MCF 10A (cell line): ENCODE measurements at regions not wholly inside any gene's neighbourhood (a gene's known extent, or its start where the extent isn't known, plus 50 kb on each side); places are given as distances from the start of the nearest gene placed in this dataset.

Source experiments
- BruUV-seq: library from RNA; stranded (reverse); fragments of 400-500 nt; replicated peaks from 2 replicates; lab custom pipeline; 2021; lab: Mats Ljungman, UMichigan
- CTCF ChIA-PET: fragments of 300-600 bp; sonication (Branson Sonifier 250); formaldehyde crosslinking; extraction: SDS; loops from one replicate; lab custom pipeline; 2021; ENCODE audit warnings: antibody characterized with exemption, inconsistent platforms; lab: Yijun Ruan, JAX
- POLR2A ChIA-PET: fragments of 300-600, 350-650 bp; sonication (Branson Sonifier 250); formaldehyde crosslinking; extraction: SDS; loops from one replicate; lab custom pipeline; 2020; ENCODE audit warnings: antibody characterized with exemption, inconsistent platforms; lab: Yijun Ruan, JAX
- DNase-seq: peaks from one replicate; pipeline ENCODE4 v3.0.0-alpha.2; 2018; ENCODE audit not compliant: unreplicated experiment
- H3K27ac Mint-ChIP-seq: one replicate; pipeline ENCODE4 v1.8.0; 2022; ENCODE audit warnings: mild to moderate bottlenecking, low read depth, mixed read lengths; ENCODE audit not compliant: unreplicated experiment
- H3K27me3 Mint-ChIP-seq: one replicate; pipeline ENCODE4 v1.8.0; 2022; ENCODE audit warnings: mixed read lengths; ENCODE audit not compliant: insufficient read depth, unreplicated experiment
- H3K36me3 Mint-ChIP-seq: one replicate; pipeline ENCODE4 v1.8.0; 2022; ENCODE audit warnings: mild to moderate bottlenecking, moderate library complexity, mixed read lengths; ENCODE audit not compliant: insufficient read depth, unreplicated experiment
- H3K4me1 Mint-ChIP-seq: one replicate; pipeline ENCODE4 v1.8.0; 2022; ENCODE audit warnings: mixed read lengths; ENCODE audit not compliant: insufficient read depth, unreplicated experiment
- H3K4me3 Mint-ChIP-seq: one replicate; pipeline ENCODE4 v1.8.0; 2022; ENCODE audit warnings: mild to moderate bottlenecking, moderate library complexity, mixed read lengths; ENCODE audit not compliant: unreplicated experiment
- H3K9me3 Mint-ChIP-seq: one replicate; pipeline ENCODE4 v1.8.0; 2022; ENCODE audit warnings: mixed read lengths; ENCODE audit not compliant: unreplicated experiment
- intact Hi-C: fragments of 100-400 bp; cut with micrococcal nuclease; formaldehyde crosslinking; loops from 2 replicates; pipeline ENCODE4 v1.14.1; 2022
- TF ChIP-seq, protein P1 (sequence below): fragments of 200-600 bp; IDR thresholded peaks from one replicate; pipeline ENCODE4 v1.8.0; 2022; ENCODE audit warnings: antibody characterized with exemption, mild to moderate bottlenecking; ENCODE audit not compliant: unreplicated experiment

DNA sequence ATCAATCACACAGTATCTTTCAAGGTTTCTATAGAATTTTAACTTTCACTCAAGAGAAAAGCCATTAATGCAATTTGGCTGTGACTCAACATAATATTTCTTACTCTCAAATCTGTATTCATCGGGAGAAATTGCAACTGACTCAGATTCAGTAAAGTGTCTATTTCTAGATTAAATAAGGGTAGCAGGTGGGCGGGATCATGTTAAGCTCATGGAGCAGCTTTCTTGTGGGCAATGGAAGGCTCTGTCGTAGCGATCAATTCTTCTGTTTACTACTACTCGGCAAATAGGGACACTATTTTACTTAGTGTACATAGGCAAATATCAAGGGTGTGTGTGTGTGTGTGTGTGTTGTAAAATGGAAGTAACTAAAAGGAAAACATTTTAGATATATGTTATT lies 423.6 kb upstream of the NEGR1 start:
- ChIA-PET POLR2A (no interaction called here), CTCF (interaction anchor here (0.8 kb wide), 1 partner anchor 361 kb away, joined by 3 read pairs; no protein-coding TSS in a partner anchor)
- DNase-seq, result no peak
- Mint-ChIP-seq H3K36me3 (no peaks in the 10 kb centered on the region), H3K9me3 (peaks cover 7% of the 10 kb centered on the region), H3K27ac (no peak overlapping the region), H3K4me1 (no peaks in the 10 kb centered on the region), H3K27me3 (no peaks in the 10 kb centered on the region), H3K4me3 (no peak overlapping the region)
- TF ChIP-seq, protein P1, sequence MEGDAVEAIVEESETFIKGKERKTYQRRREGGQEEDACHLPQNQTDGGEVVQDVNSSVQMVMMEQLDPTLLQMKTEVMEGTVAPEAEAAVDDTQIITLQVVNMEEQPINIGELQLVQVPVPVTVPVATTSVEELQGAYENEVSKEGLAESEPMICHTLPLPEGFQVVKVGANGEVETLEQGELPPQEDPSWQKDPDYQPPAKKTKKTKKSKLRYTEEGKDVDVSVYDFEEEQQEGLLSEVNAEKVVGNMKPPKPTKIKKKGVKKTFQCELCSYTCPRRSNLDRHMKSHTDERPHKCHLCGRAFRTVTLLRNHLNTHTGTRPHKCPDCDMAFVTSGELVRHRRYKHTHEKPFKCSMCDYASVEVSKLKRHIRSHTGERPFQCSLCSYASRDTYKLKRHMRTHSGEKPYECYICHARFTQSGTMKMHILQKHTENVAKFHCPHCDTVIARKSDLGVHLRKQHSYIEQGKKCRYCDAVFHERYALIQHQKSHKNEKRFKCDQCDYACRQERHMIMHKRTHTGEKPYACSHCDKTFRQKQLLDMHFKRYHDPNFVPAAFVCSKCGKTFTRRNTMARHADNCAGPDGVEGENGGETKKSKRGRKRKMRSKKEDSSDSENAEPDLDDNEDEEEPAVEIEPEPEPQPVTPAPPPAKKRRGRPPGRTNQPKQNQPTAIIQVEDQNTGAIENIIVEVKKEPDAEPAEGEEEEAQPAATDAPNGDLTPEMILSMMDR, result no peak
- no TSS peak for BruUV-seq
- intact Hi-C loops, result no loop called here

DNA sequence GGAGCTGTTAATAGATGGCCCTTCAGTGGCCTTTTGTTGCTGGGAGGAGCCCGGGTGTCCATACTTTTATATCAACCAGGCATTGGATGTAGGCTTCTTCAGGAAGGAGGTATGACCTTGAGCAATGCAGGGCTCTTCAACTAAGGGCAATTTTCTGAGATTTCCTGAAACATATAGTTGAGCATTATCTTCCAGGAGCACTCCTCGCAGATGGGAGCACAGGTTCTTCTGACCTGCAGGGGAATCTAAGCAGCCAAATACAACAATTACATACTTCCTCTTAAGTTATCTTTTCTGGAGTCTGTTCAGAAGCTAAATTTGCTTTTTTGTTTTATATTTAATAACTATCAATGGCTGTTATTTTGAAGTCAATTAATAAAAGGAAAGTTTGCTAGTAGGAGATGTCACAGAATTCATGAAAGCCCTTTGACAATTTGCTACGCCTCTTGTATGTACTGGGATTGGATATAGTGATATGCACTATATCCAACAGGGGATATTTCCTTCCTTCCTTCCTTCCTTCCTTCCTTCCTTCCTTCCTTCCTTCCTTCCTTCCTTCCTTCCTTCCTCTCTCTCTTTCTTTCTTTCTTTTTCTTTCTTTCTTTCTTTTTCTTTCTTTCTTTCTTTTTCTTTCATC lies 422.6 kb upstream of the NEGR1 start:
- Mint-ChIP-seq H3K27me3 (no peaks in the 10 kb centered on the region), H3K27ac (no peak overlapping the region), H3K4me3 (no peak overlapping the region), H3K4me1 (no peaks in the 10 kb centered on the region), H3K36me3 (no peaks in the 10 kb centered on the region), H3K9me3 (peaks cover 7% of the 10 kb centered on the region)
- BruUV-seq, result no TSS peak
- intact Hi-C loops, result no loop called here
- CTCF ChIA-PET, result interaction anchor here (0.8 kb wide), 1 partner anchor 362 kb away, joined by 3 read pairs; no protein-coding TSS in a partner anchor
- POLR2A ChIA-PET, result no interaction called here
- TF ChIP-seq, protein P1, result no peak
- no peak for DNase-seq

DNA sequence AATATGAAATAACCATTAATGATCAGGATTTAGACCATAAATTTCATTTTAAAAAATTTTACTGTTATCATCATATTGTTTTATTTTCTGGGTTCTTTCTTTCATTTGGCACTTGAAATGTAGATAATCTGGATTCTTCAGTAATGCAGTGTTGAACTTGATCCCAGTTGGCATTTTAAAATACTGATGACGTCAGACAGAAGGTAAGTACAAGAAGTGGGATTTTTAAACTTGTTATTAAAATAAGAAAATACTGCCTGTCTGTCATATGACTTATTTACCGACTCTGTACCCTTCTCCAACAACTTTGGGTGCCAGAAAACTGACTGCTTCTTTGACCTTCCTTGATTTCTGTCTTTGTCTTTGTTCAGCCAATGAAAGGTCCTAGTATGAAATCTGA lies 415.1 kb upstream of the NEGR1 start:
- intact Hi-C loops, result no loop called here
- Mint-ChIP-seq H3K4me1 (no peaks in the 10 kb centered on the region), H3K9me3 (peaks cover 13% of the 10 kb centered on the region), H3K27me3 (no peaks in the 10 kb centered on the region), H3K4me3 (no peak overlapping the region), H3K36me3 (no peaks in the 10 kb centered on the region), H3K27ac (no peak overlapping the region)
- CTCF ChIA-PET, result no interaction called here
- BruUV-seq, result no TSS peak
- no peak for DNase-seq
- TF ChIP-seq, protein P1, result no peak
- POLR2A ChIA-PET, result no interaction called here

DNA sequence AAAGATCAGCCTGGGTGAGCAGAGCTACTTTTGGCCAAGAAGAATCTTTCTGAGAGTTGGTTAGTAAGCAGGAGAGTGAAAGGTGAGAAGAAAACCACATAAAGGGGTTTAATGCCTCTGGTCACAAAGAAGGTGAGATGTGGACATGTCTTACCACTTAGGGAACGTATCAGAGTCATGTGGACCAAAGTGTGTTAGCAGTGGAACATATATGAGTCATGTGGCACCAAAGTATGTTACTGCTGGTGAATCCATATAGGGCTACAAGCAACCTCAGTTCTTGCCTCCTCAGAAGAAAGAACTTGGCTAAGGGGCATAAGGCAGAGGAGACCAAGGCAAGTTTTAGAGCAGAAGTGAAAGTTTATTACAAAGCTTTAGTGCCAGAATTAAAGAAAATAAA lies 411.6 kb upstream of the NEGR1 start:
- Mint-ChIP-seq H3K27ac (no peak overlapping the region), H3K36me3 (no peaks in the 10 kb centered on the region), H3K4me3 (no peak overlapping the region), H3K4me1 (no peaks in the 10 kb centered on the region), H3K9me3 (peaks cover 20% of the 10 kb centered on the region), H3K27me3 (no peaks in the 10 kb centered on the region)
- intact Hi-C loops, result no loop called here
- no peak for DNase-seq
- POLR2A ChIA-PET, result no interaction called here
- BruUV-seq, result no TSS peak
- TF ChIP-seq, protein P1, result no peak
- CTCF ChIA-PET, result no interaction called here
